H1 (cell line): ENCODE measurements at regions not wholly inside any gene's neighbourhood (a gene's known extent, or its start where the extent isn't known, plus 50 kb on each side); places are given as distances from the start of the nearest gene placed in this dataset.

ENCODE experiments used
- CTCF ChIA-PET: fragments of 300-600 bp; sonication (Branson Sonifier 250); formaldehyde crosslinking; loops from one replicate; lab custom pipeline; 2021; ENCODE audit not compliant: partially characterized antibody; lab: Charles Lee
- POLR2A ChIA-PET: fragments of 300-600 bp; sonication (Branson Sonifier 250); formaldehyde crosslinking; loops from one replicate; lab custom pipeline; 2021; ENCODE audit warnings: inconsistent platforms; ENCODE audit not compliant: partially characterized antibody; lab: Charles Lee
- DNase-seq, 2 experiments: peaks; one replicate each; pipeline versions ENCODE4 v3.0.0 to v3.0.0-alpha.2; 2010 to 2022; ENCODE audit warnings: low spot score in 2 of 2, low read depth in 1 of 2, mixed read lengths in 1 of 2
- FAIRE-seq: peaks from 2 replicates; lab custom pipeline; 2011; peaks lifted over from hg19 to GRCh38; lab: Jason Lieb, UNC
- H2AFZ ChIP-seq: 2 replicates; pipeline ENCODE4 v1.8.1; 2012; ENCODE audit warnings: low read length, inconsistent platforms
- H2AK5ac ChIP-seq: 2 replicates; pipeline ENCODE4 v1.6.1; 2013; ENCODE audit warnings: low read depth, low read length
- H2BK120ac ChIP-seq: replicated peaks from 2 replicates; pipeline ENCODE3; 2013; ENCODE audit warnings: low read depth, low read length, inconsistent platforms
- H2BK12ac ChIP-seq: 2 replicates; pipeline ENCODE4 v1.6.1; 2013; ENCODE audit warnings: low read depth, low read length
- H2BK15ac ChIP-seq: 2 replicates; pipeline ENCODE4 v1.6.1; 2013; ENCODE audit warnings: low read length
- H2BK20ac ChIP-seq: 2 replicates; pipeline ENCODE4 v1.6.1; 2013; ENCODE audit warnings: low read length
- H2BK5ac ChIP-seq: 2 replicates; pipeline ENCODE4 v1.6.1; 2013; ENCODE audit warnings: low read depth, low read length
- H3K14ac ChIP-seq: 2 replicates; pipeline ENCODE4 v1.6.1; 2013; ENCODE audit warnings: inconsistent platforms; ENCODE audit not compliant: insufficient read length
- H3K18ac ChIP-seq: 2 replicates; pipeline ENCODE4 v1.6.1; 2013; ENCODE audit warnings: low read length; ENCODE audit errors: extremely low read depth
- H3K23ac ChIP-seq: 2 replicates; pipeline ENCODE4 v1.6.1; 2013; ENCODE audit warnings: inconsistent platforms; ENCODE audit not compliant: insufficient read length
- H3K23me2 ChIP-seq: 2 replicates; pipeline ENCODE4 v1.6.1; 2013; ENCODE audit warnings: low read depth, low read length
- H3K27ac ChIP-seq: 2 replicates; pipeline ENCODE4 v1.6.1; 2011; ENCODE audit warnings: low read depth, low read length, inconsistent platforms
- H3K27me3 ChIP-seq, 4 experiments: replicated peaks in 1 of 4; 1 replicate in 1 of 4; 2 replicates in 3 of 4; pipeline versions ENCODE4 v1.6.1 to v1.8.1; 2011 to 2013; ENCODE audit warnings: low read length in 3 of 4, mild to moderate bottlenecking in 3 of 4, inconsistent platforms in 2 of 4, mixed read lengths in 2 of 4, moderate library complexity in 1 of 4; ENCODE audit not compliant: control insufficient read depth in 3 of 4, insufficient read depth in 3 of 4; ENCODE audit errors: extremely low read depth in 1 of 4
- H3K36me3 ChIP-seq, 4 experiments: 2 replicates each; pipeline versions ENCODE4 v1.6.1 to v1.8.1; 2011 to 2013; ENCODE audit warnings: mild to moderate bottlenecking in 4 of 4, low read length in 3 of 4, moderate library complexity in 2 of 4, control low read depth in 1 of 4, inconsistent platforms in 1 of 4; ENCODE audit not compliant: insufficient read depth in 4 of 4, control insufficient read depth in 2 of 4
- H3K4ac ChIP-seq: replicated peaks from 2 replicates; pipeline ENCODE3; 2013; ENCODE audit warnings: low read length, low read depth, mixed read lengths, inconsistent platforms; ENCODE audit not compliant: insufficient read length
- H3K4me1 ChIP-seq, 4 experiments: replicated peaks in 1 of 4; 1 replicate in 1 of 4; 2 replicates in 3 of 4; pipeline versions ENCODE4 v1.6.1 to v1.8.1; 2011 to 2013; ENCODE audit warnings: low read length in 3 of 4, inconsistent platforms in 2 of 4, mixed read lengths in 1 of 4; ENCODE audit not compliant: insufficient read depth in 4 of 4, control insufficient read depth in 3 of 4
- H3K4me2 ChIP-seq, 2 experiments: 2 replicates each; pipeline versions ENCODE4 v1.6.1 to v1.8.1; 2011 to 2013; ENCODE audit warnings: low read depth in 2 of 2, low read length in 2 of 2, control low read depth in 1 of 2, inconsistent platforms in 1 of 2, mild to moderate bottlenecking in 1 of 2; ENCODE audit not compliant: insufficient read depth in 1 of 2
- H3K4me3 ChIP-seq, 4 experiments: fragments of 200-600, 300-600 bp in 1 of 4; sonication (generic), shearing (Covaris generic), sonication (Bioruptor Twin) in 1 of 4; 2 replicates each; pipeline versions ENCODE4 v1.5.1 to v1.8.1; 2011 to 2016; ENCODE audit warnings: low read length in 4 of 4, low read depth in 3 of 4, control low read depth in 2 of 4, inconsistent platforms in 2 of 4, mild to moderate bottlenecking in 2 of 4, mixed read lengths in 1 of 4, moderate library complexity in 1 of 4; ENCODE audit not compliant: insufficient read depth in 2 of 4; ENCODE audit errors: extremely low read depth in 1 of 4
- H3K56ac ChIP-seq: replicated peaks from 2 replicates; pipeline ENCODE3; 2013; ENCODE audit warnings: low read depth, mild to moderate bottlenecking, mixed read lengths, low read length, inconsistent platforms; ENCODE audit not compliant: insufficient read length
- H3K79me1 ChIP-seq: 2 replicates; pipeline ENCODE4 v1.6.1; 2013; ENCODE audit warnings: low read depth, low read length, control low read depth
- H3K79me2 ChIP-seq, 2 experiments: 2 replicates each; pipeline versions ENCODE4 v1.6.1 to v1.8.1; 2012 to 2013; ENCODE audit warnings: low read length in 2 of 2, mild to moderate bottlenecking in 2 of 2, inconsistent platforms in 1 of 2; ENCODE audit not compliant: insufficient read depth in 2 of 2, control insufficient read depth in 1 of 2
- H3K9ac ChIP-seq, 4 experiments: replicated peaks in 1 of 4; 1 replicate in 1 of 4; 2 replicates in 3 of 4; pipeline versions ENCODE4 v1.6.1 to v1.8.1; 2011 to 2013; ENCODE audit warnings: low read depth in 3 of 4, low read length in 3 of 4, control low read depth in 2 of 4, mild to moderate bottlenecking in 2 of 4, moderate library complexity in 2 of 4, inconsistent platforms in 1 of 4; ENCODE audit errors: extremely low read depth in 1 of 4
- H3K9me3 ChIP-seq, 2 experiments: 2 replicates each; pipeline versions ENCODE4 v1.6.1 to v1.8.1; 2012 to 2013; ENCODE audit warnings: mild to moderate bottlenecking in 2 of 2, moderate library complexity in 2 of 2, control low read depth in 1 of 2, inconsistent platforms in 1 of 2, low read depth in 1 of 2, low read length in 1 of 2, mixed read lengths in 1 of 2; ENCODE audit not compliant: insufficient read depth in 2 of 2
- H4K20me1 ChIP-seq, 2 experiments: replicated peaks in 1 of 2; 2 replicates each; pipeline versions ENCODE3 to v1.8.1; 2011 to 2013; ENCODE audit warnings: inconsistent platforms in 2 of 2, low read length in 2 of 2, mild to moderate bottlenecking in 1 of 2; ENCODE audit not compliant: insufficient read depth in 2 of 2, control insufficient read depth in 1 of 2
- H4K5ac ChIP-seq: 2 replicates; pipeline ENCODE4 v1.6.1; 2013; ENCODE audit warnings: low read length, low read depth, mixed read lengths, inconsistent platforms; ENCODE audit not compliant: insufficient read length
- H4K8ac ChIP-seq: 2 replicates; pipeline ENCODE4 v1.8.0; 2013; ENCODE audit warnings: mild to moderate bottlenecking, moderate library complexity, low read length, inconsistent platforms; ENCODE audit not compliant: insufficient read depth; ENCODE audit errors: extremely low read depth
- H4K91ac ChIP-seq: replicated peaks from 2 replicates; pipeline ENCODE3; 2013; ENCODE audit warnings: low read length, mixed read lengths, inconsistent platforms; ENCODE audit not compliant: insufficient read length
- ASH2L ChIP-seq: fragments of 200-600, 300-600 bp; sonication (generic); IDR thresholded peaks from one replicate; pipeline ENCODE4 v1.7.1; 2017; ENCODE audit warnings: low read length
- CTBP2 ChIP-seq: IDR thresholded peaks from 2 replicates; pipeline ENCODE4 v1.7.0; 2011; ENCODE audit warnings: borderline replicate concordance, mild to moderate bottlenecking, moderate library complexity, mixed read lengths, low read length; ENCODE audit not compliant: insufficient read depth, insufficient read length
- EGR1 ChIP-seq: IDR thresholded peaks from 2 replicates; pipeline ENCODE4 v1.6.1; 2011; ENCODE audit warnings: low read depth, low read length, borderline replicate concordance
- GTF2F1 ChIP-seq: IDR thresholded peaks from 2 replicates; pipeline ENCODE4 v1.6.1; 2012; ENCODE audit warnings: low read depth, low read length, improper control_type of control experiment, borderline replicate concordance
- JUN ChIP-seq: IDR thresholded peaks from 2 replicates; pipeline ENCODE4 v1.6.1; 2011; ENCODE audit warnings: low read depth, mild to moderate bottlenecking, improper control_type of control experiment, low read length
- KDM1A ChIP-seq: fragments of 200-600, 300-600 bp; sonication (generic); IDR thresholded peaks from 2 replicates; pipeline ENCODE4 v1.7.1; 2016; ENCODE audit warnings: mild to moderate bottlenecking, low read length, borderline replicate concordance
- SP4 ChIP-seq: IDR thresholded peaks from 2 replicates; pipeline ENCODE4 v1.6.1; 2012; ENCODE audit warnings: low read length, inconsistent platforms
- TAF1 ChIP-seq: IDR thresholded peaks from 2 replicates; pipeline ENCODE4 v1.6.1; 2011; ENCODE audit warnings: mild to moderate bottlenecking, low read depth, low read length
- WGBS, 2 experiments: shearing (Covaris generic) in 1 of 2; methylation state at CpG; one replicate each; pipeline versions ENCODE4 v1.1.6 to v1.1.7; 2013 to 2015; ENCODE audit warnings: low lambda C conversion rate in 2 of 2, mixed read lengths in 2 of 2, inconsistent platforms in 1 of 2, low coverage in 1 of 2, missing lambda C conversion rate in 1 of 2; ENCODE audit not compliant: insufficient replicate concordance in 2 of 2, insufficient coverage in 1 of 2, insufficient read length in 1 of 2; ENCODE audit errors: extremely low coverage in 1 of 2, missing lambda C conversion rate in 1 of 2; 5-methylcytosine and 5-hydroxymethylcytosine counted together
- TF ChIP-seq, protein P1 (sequence below): IDR thresholded peaks from 2 replicates; pipeline ENCODE4 v1.6.1; 2012; ENCODE audit warnings: low read length, inconsistent platforms
- TF ChIP-seq, protein P2 (sequence below): IDR thresholded peaks from 2 replicates; pipeline ENCODE4 v1.6.1; 2011; ENCODE audit warnings: low read depth, mild to moderate bottlenecking, low read length; ENCODE audit not compliant: insufficient read depth

DNA sequence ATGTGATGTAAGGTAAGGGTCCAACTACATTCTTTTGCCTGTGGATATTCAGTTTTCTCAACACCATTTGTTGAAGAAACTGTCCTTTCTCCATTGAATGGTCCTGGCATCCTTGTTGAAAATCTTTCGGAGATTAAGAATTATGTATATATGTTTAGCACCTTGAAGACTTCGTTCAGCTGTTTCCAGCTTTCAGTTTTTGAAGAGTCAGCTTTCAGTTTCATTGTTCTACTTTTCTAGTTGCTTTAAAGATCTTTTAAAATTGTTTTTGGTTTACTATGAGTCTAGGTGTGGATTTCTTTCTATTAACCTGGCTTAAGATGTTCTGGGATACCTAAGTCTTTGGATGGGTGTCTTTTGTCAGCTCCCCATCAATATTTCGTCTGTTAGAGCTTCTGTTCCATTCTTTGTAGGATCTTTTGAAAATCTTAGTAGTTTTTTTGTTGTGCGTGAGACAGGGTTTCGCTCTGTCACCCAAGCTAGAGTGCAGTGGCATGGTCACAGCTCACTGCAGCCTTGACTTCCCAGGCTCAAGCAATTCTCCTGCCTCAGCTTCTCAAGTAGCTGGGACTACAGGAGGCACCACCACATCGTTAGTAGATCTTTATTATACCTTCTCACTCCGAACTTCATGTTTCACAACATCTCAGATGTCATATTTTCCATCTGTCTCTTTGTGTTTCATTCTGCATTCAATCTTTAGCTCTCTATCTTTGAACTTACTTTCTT, 353.5 kb upstream of the B3GALT2 start:
- Histone ChIP-seq H3K4ac (no peak overlapping the region), H2BK5ac (no peak overlapping the region), H3K4me3 (no peak overlapping the region), H4K91ac (no peak overlapping the region), H3K4me2 (no peak overlapping the region), H3K56ac (no peak overlapping the region), H2BK15ac (0 out of 2 replicates have a peak overlapping the region, but pooled peaks have one; percentile 22), H3K9ac (no peak overlapping the region), H3K14ac (no peak overlapping the region), H2AK5ac (no peak overlapping the region), H2BK12ac (no peak overlapping the region), H3K9me3 (no peaks in the 10 kb centered on the region), H2BK120ac (no peak overlapping the region), H3K27ac (no peak overlapping the region), H2AFZ (no peak overlapping the region), H3K36me3 (no peaks in the 10 kb centered on the region), H4K5ac (no peak overlapping the region), H3K79me2 (no peaks in the 10 kb centered on the region), H4K8ac (no peak overlapping the region), H3K4me1 (peaks cover 0 to 6% (median 2%) of the 10 kb centered on the region in 4 experiments; a peak in 1 of 7 replicates), H3K27me3 (no peaks in the 10 kb centered on the region), H3K23me2 (no peaks in the 10 kb centered on the region), H2BK20ac (no peak overlapping the region), H3K23ac (no peak overlapping the region), H3K79me1 (no peaks in the 10 kb centered on the region), H4K20me1 (no peaks in the 10 kb centered on the region), H3K18ac (no peak overlapping the region)
- CTCF ChIA-PET = interaction anchor here (0.9 to 1.3 kb wide), 2 partner anchors 9 to 12 kb away, joined by 3 to 4 read pairs; no protein-coding TSS in a partner anchor
- no peak for DNase-seq
- POLR2A ChIA-PET = interaction anchor here (0.6 kb wide), 1 partner anchor 10 kb away, joined by 3 read pairs; no protein-coding TSS in a partner anchor
- FAIRE-seq = no peak
- 90% methylated on average over 7 of the region's 7 CpGs; no CpG with 5 or more reads in 1 of the 2 experiments for WGBS, 2 experiments
- TF ChIP-seq CTBP2 (no peak), SP4 (no peak), ASH2L (no peak), JUN (no peak), EGR1 (no peak), TAF1 (no peak), GTF2F1 (no peak), KDM1A (no peak)
- TF ChIP-seq, protein P1, sequence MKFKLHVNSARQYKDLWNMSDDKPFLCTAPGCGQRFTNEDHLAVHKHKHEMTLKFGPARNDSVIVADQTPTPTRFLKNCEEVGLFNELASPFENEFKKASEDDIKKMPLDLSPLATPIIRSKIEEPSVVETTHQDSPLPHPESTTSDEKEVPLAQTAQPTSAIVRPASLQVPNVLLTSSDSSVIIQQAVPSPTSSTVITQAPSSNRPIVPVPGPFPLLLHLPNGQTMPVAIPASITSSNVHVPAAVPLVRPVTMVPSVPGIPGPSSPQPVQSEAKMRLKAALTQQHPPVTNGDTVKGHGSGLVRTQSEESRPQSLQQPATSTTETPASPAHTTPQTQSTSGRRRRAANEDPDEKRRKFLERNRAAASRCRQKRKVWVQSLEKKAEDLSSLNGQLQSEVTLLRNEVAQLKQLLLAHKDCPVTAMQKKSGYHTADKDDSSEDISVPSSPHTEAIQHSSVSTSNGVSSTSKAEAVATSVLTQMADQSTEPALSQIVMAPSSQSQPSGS = no peak
- TF ChIP-seq, protein P2, sequence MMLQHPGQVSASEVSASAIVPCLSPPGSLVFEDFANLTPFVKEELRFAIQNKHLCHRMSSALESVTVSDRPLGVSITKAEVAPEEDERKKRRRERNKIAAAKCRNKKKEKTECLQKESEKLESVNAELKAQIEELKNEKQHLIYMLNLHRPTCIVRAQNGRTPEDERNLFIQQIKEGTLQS = no peak
